Neural cell (in vitro differentiated cells): ENCODE measurements at regions not wholly inside any gene's neighbourhood (a gene's known extent, or its start where the extent isn't known, plus 50 kb on each side); places are given as distances from the start of the nearest gene placed in this dataset.

ENCODE experiments used
- H2AFZ ChIP-seq: fragments of 200-600, 300-800 bp; sonication (generic), shearing (Covaris generic); 2 replicates; pipeline ENCODE4 v1.6.0; 2014; ENCODE audit warnings: low read depth, mild to moderate bottlenecking, antibody characterized with exemption, low read length, moderate library complexity
- H3F3A ChIP-seq: fragments of 200-600 bp; shearing (Covaris generic); 2 replicates; pipeline ENCODE4 v1.6.1; 2016; ENCODE audit warnings: mild to moderate bottlenecking, moderate library complexity, mixed read lengths, antibody characterized with exemption, low read length; ENCODE audit not compliant: insufficient read depth, poor library complexity, severe bottlenecking
- H3K27ac ChIP-seq: fragments of 200-600, 300-800 bp; sonication (generic), shearing (Covaris generic); 2 replicates; pipeline ENCODE4 v1.5.1; 2014; ENCODE audit warnings: mild to moderate bottlenecking, low read length, moderate library complexity
- H3K27me3 ChIP-seq: fragments of 300-800, 200-600 bp; sonication (generic), shearing (Covaris generic); 2 replicates; pipeline ENCODE4 v1.6.0; 2014; ENCODE audit warnings: mild to moderate bottlenecking, low read depth, low read length, moderate library complexity; ENCODE audit not compliant: insufficient read depth
- H3K36me3 ChIP-seq: fragments of 300-800, 200-600 bp; sonication (generic), shearing (Covaris generic); 2 replicates; pipeline ENCODE4 v1.5.1; 2014; ENCODE audit warnings: mild to moderate bottlenecking, antibody characterized with exemption, low read length, moderate library complexity; ENCODE audit not compliant: insufficient read depth
- H3K4me2 ChIP-seq: fragments of 300-800, 200-600 bp; sonication (generic), shearing (Covaris generic); 2 replicates; pipeline ENCODE4 v1.6.0; 2014; ENCODE audit warnings: mild to moderate bottlenecking, low read length
- H3K4me3 ChIP-seq: fragments of 300-800, 200-600 bp; sonication (generic), shearing (Covaris generic); 2 replicates; pipeline ENCODE4 v1.5.1; 2014; ENCODE audit warnings: mild to moderate bottlenecking, low read length, moderate library complexity
- H3K79me2 ChIP-seq: fragments of 200-600 bp; shearing (Covaris generic); replicated peaks from 2 replicates; pipeline ENCODE4 v1.6.0; 2014; ENCODE audit warnings: mild to moderate bottlenecking, low read length, moderate library complexity; ENCODE audit not compliant: insufficient read depth
- H3K9ac ChIP-seq: fragments of 300-800, 200-600 bp; sonication (generic), shearing (Covaris generic); 2 replicates; pipeline ENCODE4 v1.6.1; 2016; ENCODE audit warnings: mild to moderate bottlenecking, low read length, mixed read lengths
- H3K9me2 ChIP-seq: fragments of 200-600 bp; shearing (Covaris generic); 2 replicates; pipeline ENCODE4 v1.6.1; 2016; ENCODE audit warnings: mild to moderate bottlenecking, low read length, mixed read lengths; ENCODE audit not compliant: insufficient read depth
- H3K9me3 ChIP-seq: fragments of 200-600, 300-800 bp; sonication (generic), shearing (Covaris generic); 2 replicates; pipeline ENCODE4 v1.6.1; 2016; ENCODE audit warnings: mild to moderate bottlenecking, mixed run types, low read length, moderate library complexity, mixed read lengths
- H4K20me1 ChIP-seq: fragments of 200-600 bp; shearing (Covaris generic); 2 replicates; pipeline ENCODE4 v1.6.1; 2016; ENCODE audit warnings: mild to moderate bottlenecking, mixed run types; ENCODE audit not compliant: insufficient read depth
- EP300 ChIP-seq: fragments of 450-650 bp; conservative IDR thresholded peaks from 2 replicates; pipeline ENCODE4 v1.6.1; 2014; ENCODE audit warnings: antibody characterized with exemption, mild to moderate bottlenecking, moderate library complexity; ENCODE audit not compliant: poor library complexity, severe bottlenecking
- EZH2 ChIP-seq: fragments of 200-600, 300-800 bp; shearing (Covaris generic), sonication (generic); IDR thresholded peaks from 2 replicates; pipeline ENCODE4 v1.6.1; 2014; ENCODE audit warnings: antibody characterized with exemption, low read length, borderline replicate concordance, mild to moderate bottlenecking; ENCODE audit not compliant: insufficient read depth, poor library complexity, severe bottlenecking
- MXI1 ChIP-seq: fragments of 450-650 bp; conservative IDR thresholded peaks from 2 replicates; pipeline ENCODE4 v1.6.1; 2014; ENCODE audit warnings: antibody characterized with exemption, mild to moderate bottlenecking; ENCODE audit not compliant: poor library complexity, severe bottlenecking
- POLR2AphosphoS5 ChIP-seq: IDR thresholded peaks from 2 replicates; pipeline ENCODE4 v1.6.1; 2012
- RAD21 ChIP-seq: fragments of 450-650 bp; conservative IDR thresholded peaks from 2 replicates; pipeline ENCODE4 v1.6.1; 2014; ENCODE audit warnings: antibody characterized with exemption, mild to moderate bottlenecking, moderate library complexity
- SMC3 ChIP-seq: fragments of 450-650 bp; conservative IDR thresholded peaks from 2 replicates; pipeline ENCODE4 v1.6.1; 2014; ENCODE audit warnings: antibody characterized with exemption, mild to moderate bottlenecking, moderate library complexity; ENCODE audit not compliant: poor library complexity
- TAF1 ChIP-seq: IDR thresholded peaks from 2 replicates; pipeline ENCODE4 v1.6.1; 2012; ENCODE audit warnings: low read depth
- TF ChIP-seq, protein P1 (sequence below): fragments of 450-650 bp; IDR thresholded peaks from 2 replicates; pipeline ENCODE4 v1.5.1; 2014; ENCODE audit warnings: antibody characterized with exemption, mild to moderate bottlenecking, moderate library complexity; ENCODE audit not compliant: poor library complexity, severe bottlenecking
- TF ChIP-seq, protein P2 (sequence below): IDR thresholded peaks from 2 replicates; pipeline ENCODE4 v1.6.1; 2012; ENCODE audit warnings: borderline replicate concordance

DNA sequence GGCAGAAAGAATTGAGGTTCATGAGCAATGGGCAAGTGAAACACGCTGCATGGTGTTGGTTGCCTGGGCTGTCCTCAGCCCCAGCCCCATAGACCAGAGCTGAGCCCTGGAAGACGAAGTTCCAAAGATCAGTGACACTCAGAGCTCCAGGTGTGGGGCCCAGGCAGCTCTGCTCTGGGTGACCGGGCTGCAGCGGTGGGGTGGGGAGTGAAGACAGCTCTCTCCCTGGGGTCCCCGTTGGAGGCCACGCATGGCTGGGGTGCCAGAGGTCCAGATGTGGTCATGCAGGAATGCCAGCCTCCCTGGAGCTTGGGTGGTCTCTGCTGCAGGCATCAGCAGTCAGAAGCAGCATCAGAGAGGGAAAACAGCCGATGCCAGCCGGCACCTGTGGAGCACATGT is 165.0 kb upstream of the ERCC6L2 start:
- Histone ChIP-seq H3K9ac (no peak overlapping the region), H3K9me3 (no peaks in the 10 kb centered on the region), H4K20me1 (no peaks in the 10 kb centered on the region), H3K27me3 (no peaks in the 10 kb centered on the region), H3F3A (no peaks in the 10 kb centered on the region), H3K4me2 (no peak overlapping the region), H3K4me3 (no peak overlapping the region), H3K36me3 (no peaks in the 10 kb centered on the region), H3K79me2 (no peaks in the 10 kb centered on the region), H2AFZ (no peak overlapping the region), H3K9me2 (no peaks in the 10 kb centered on the region), H3K27ac (no peak overlapping the region)
- TF ChIP-seq TAF1 (no peak), EZH2 (no peak), RAD21 (no peak), POLR2AphosphoS5 (no peak), SMC3 (no peak), EP300 (no peak), MXI1 (no peak)
- TF ChIP-seq, protein P1, sequence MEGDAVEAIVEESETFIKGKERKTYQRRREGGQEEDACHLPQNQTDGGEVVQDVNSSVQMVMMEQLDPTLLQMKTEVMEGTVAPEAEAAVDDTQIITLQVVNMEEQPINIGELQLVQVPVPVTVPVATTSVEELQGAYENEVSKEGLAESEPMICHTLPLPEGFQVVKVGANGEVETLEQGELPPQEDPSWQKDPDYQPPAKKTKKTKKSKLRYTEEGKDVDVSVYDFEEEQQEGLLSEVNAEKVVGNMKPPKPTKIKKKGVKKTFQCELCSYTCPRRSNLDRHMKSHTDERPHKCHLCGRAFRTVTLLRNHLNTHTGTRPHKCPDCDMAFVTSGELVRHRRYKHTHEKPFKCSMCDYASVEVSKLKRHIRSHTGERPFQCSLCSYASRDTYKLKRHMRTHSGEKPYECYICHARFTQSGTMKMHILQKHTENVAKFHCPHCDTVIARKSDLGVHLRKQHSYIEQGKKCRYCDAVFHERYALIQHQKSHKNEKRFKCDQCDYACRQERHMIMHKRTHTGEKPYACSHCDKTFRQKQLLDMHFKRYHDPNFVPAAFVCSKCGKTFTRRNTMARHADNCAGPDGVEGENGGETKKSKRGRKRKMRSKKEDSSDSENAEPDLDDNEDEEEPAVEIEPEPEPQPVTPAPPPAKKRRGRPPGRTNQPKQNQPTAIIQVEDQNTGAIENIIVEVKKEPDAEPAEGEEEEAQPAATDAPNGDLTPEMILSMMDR: no peak

DNA sequence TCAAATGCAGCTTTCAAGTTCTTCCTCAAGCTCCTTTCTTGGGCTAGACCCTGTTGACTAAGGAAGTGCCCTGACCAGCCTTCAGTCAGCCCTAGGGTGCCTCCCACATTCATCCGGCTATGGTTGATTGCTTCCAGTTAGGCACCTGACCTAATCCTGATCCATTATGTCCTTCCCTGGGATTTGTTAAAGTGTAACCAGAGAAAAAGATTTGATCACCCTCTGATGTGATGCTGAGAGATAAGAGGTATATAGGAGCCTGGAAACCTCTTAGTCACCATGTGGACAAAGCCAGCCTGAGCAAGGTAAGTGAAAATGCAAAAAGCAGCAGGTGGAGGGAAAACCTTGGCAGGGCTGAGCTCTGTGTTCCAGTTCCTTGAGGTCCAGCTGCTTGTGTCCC is 178.8 kb upstream of the ERCC6L2 start:
- no peak overlapping the region for H3K4me2 ChIP-seq
- no peaks in the 10 kb centered on the region for H3F3A ChIP-seq
- H3K4me3 ChIP-seq: no peak overlapping the region
- TF ChIP-seq MXI1 (no peak), EP300 (no peak)
- no peak overlapping the region for H2AFZ ChIP-seq
- H3K9me2 ChIP-seq: no peaks in the 10 kb centered on the region
- H3K27me3 ChIP-seq: no peaks in the 10 kb centered on the region
- no peaks in the 10 kb centered on the region for H3K36me3 ChIP-seq
- peaks cover 4% of the 10 kb centered on the region for H3K9me3 ChIP-seq
- no peaks in the 10 kb centered on the region for H3K79me2 ChIP-seq
- H3K27ac ChIP-seq: no peak overlapping the region
- no peak overlapping the region for H3K9ac ChIP-seq
- no peaks in the 10 kb centered on the region for H4K20me1 ChIP-seq

DNA sequence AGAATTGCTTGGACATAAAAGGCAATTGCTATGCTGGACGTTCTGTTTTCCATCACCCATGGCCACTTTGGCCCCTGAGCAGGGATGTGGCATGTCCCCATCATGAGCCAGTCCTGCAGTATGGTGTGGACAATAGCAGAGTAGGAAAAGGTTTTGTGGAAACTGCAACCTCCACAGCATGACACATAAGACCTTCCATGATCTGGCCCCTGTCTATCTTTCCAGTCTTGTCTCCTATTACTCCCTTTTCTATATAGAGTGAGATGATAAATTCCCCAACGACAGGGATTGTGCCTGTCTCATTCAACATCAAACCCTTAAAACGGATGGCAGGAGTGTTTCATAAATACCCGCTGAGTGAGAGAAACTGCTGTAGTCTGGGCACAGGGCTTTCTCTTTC is 174.7 kb upstream of the PTCH1 start:
- no peak overlapping the region for H2AFZ ChIP-seq
- no peak overlapping the region for H3K27ac ChIP-seq
- H3F3A ChIP-seq: no peaks in the 10 kb centered on the region
- H3K27me3 ChIP-seq: no peaks in the 10 kb centered on the region
- no peak overlapping the region for H3K4me3 ChIP-seq
- no peaks in the 10 kb centered on the region for H3K9me2 ChIP-seq
- TF ChIP-seq MXI1: no peak
- no peak for TF ChIP-seq EZH2
- TF ChIP-seq EP300: no peak
- TF ChIP-seq TAF1: no peak
- TF ChIP-seq RAD21: no peak
- TF ChIP-seq POLR2AphosphoS5: no peak
- TF ChIP-seq, protein P1: no peak
- TF ChIP-seq, protein P2, sequence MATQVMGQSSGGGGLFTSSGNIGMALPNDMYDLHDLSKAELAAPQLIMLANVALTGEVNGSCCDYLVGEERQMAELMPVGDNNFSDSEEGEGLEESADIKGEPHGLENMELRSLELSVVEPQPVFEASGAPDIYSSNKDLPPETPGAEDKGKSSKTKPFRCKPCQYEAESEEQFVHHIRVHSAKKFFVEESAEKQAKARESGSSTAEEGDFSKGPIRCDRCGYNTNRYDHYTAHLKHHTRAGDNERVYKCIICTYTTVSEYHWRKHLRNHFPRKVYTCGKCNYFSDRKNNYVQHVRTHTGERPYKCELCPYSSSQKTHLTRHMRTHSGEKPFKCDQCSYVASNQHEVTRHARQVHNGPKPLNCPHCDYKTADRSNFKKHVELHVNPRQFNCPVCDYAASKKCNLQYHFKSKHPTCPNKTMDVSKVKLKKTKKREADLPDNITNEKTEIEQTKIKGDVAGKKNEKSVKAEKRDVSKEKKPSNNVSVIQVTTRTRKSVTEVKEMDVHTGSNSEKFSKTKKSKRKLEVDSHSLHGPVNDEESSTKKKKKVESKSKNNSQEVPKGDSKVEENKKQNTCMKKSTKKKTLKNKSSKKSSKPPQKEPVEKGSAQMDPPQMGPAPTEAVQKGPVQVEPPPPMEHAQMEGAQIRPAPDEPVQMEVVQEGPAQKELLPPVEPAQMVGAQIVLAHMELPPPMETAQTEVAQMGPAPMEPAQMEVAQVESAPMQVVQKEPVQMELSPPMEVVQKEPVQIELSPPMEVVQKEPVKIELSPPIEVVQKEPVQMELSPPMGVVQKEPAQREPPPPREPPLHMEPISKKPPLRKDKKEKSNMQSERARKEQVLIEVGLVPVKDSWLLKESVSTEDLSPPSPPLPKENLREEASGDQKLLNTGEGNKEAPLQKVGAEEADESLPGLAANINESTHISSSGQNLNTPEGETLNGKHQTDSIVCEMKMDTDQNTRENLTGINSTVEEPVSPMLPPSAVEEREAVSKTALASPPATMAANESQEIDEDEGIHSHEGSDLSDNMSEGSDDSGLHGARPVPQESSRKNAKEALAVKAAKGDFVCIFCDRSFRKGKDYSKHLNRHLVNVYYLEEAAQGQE: no peak
- TF ChIP-seq SMC3: no peak
- no peaks in the 10 kb centered on the region for H3K79me2 ChIP-seq
- peaks cover 4% of the 10 kb centered on the region for H3K9me3 ChIP-seq
- no peak overlapping the region for H3K9ac ChIP-seq
- no peaks in the 10 kb centered on the region for H4K20me1 ChIP-seq
- H3K4me2 ChIP-seq: no peak overlapping the region
- H3K36me3 ChIP-seq: no peaks in the 10 kb centered on the region
